ENCODE measurements at regions not wholly inside any gene's neighbourhood (a gene's known extent, or its start where the extent isn't known, plus 50 kb on each side); places are given as distances from the start of the nearest gene placed in this dataset.

DNA sequence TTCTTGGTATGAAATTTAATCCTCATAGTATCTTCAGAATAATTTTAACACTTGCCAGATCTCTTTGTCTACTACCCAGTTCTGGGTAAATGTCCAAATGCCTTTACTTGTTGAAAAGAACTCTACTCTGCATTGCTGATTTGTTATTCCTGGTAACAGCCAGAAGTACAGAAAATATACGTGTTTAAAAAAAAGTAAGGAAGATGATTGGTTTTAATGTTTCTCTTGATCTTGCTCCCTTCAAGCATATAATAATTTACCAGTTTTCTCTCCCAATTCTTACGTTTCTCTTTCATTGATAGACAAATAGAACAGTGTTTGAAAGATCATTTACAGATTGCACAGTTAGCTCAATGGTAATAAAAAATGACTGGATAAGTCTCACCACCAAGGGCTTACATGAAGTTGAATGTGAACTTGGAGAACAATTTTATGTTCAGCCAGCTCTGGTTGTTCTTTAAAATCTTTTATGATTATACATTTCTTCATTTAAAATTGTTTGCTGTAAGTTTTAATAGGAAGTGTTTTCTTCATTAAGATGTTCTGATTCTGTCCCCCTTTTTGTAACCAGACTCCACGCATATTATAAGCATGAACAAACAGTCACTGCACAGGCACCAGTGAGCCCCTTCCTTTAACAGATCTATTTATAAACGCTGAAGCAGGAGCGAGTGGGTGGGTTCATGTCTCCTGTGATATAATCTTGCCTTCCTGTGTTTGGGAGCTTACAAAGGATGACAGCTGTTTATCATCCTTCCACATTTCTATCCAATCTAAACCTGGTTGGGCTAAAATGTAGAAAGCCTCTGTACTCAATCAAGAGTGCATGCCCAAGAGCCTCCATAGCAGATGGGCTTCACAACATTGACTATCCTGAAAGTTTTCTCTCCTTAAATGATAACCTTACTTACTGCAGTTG, 299.5 kb downstream of the PRL start:
- TF ChIP-seq RAD21 (IDR thresholded peaks at IDR 0.05; ENCODE audit: low read depth) (no peak), FOXM1 (IDR thresholded peaks at IDR 0.05; ENCODE audit: borderline replicate concordance, low read depth) (no peak), EP300 (IDR thresholded peaks at IDR 0.05; ENCODE audit: borderline replicate concordance) (no peak), CREB1 (IDR thresholded peaks at IDR 0.05; ENCODE audit: low read depth) (no peak), NFIC (IDR thresholded peaks at IDR 0.05) (no peak), EGR1 (IDR thresholded peaks at IDR 0.05) (no peak), YY1 (IDR thresholded peaks at IDR 0.05; ENCODE audit: low read depth) (no peak)
- TF ChIP-seq, protein P1, sequence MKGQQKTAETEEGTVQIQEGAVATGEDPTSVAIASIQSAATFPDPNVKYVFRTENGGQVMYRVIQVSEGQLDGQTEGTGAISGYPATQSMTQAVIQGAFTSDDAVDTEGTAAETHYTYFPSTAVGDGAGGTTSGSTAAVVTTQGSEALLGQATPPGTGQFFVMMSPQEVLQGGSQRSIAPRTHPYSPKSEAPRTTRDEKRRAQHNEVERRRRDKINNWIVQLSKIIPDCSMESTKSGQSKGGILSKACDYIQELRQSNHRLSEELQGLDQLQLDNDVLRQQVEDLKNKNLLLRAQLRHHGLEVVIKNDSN (IDR thresholded peaks at IDR 0.05), result no peak
- TF ChIP-seq, protein P2, sequence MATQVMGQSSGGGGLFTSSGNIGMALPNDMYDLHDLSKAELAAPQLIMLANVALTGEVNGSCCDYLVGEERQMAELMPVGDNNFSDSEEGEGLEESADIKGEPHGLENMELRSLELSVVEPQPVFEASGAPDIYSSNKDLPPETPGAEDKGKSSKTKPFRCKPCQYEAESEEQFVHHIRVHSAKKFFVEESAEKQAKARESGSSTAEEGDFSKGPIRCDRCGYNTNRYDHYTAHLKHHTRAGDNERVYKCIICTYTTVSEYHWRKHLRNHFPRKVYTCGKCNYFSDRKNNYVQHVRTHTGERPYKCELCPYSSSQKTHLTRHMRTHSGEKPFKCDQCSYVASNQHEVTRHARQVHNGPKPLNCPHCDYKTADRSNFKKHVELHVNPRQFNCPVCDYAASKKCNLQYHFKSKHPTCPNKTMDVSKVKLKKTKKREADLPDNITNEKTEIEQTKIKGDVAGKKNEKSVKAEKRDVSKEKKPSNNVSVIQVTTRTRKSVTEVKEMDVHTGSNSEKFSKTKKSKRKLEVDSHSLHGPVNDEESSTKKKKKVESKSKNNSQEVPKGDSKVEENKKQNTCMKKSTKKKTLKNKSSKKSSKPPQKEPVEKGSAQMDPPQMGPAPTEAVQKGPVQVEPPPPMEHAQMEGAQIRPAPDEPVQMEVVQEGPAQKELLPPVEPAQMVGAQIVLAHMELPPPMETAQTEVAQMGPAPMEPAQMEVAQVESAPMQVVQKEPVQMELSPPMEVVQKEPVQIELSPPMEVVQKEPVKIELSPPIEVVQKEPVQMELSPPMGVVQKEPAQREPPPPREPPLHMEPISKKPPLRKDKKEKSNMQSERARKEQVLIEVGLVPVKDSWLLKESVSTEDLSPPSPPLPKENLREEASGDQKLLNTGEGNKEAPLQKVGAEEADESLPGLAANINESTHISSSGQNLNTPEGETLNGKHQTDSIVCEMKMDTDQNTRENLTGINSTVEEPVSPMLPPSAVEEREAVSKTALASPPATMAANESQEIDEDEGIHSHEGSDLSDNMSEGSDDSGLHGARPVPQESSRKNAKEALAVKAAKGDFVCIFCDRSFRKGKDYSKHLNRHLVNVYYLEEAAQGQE (IDR thresholded peaks at IDR 0.05; ENCODE audit: low read depth), result no peak
- TF ChIP-seq, protein P3, sequence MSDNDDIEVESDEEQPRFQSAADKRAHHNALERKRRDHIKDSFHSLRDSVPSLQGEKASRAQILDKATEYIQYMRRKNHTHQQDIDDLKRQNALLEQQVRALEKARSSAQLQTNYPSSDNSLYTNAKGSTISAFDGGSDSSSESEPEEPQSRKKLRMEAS (IDR thresholded peaks at IDR 0.05), result no peak

DNA sequence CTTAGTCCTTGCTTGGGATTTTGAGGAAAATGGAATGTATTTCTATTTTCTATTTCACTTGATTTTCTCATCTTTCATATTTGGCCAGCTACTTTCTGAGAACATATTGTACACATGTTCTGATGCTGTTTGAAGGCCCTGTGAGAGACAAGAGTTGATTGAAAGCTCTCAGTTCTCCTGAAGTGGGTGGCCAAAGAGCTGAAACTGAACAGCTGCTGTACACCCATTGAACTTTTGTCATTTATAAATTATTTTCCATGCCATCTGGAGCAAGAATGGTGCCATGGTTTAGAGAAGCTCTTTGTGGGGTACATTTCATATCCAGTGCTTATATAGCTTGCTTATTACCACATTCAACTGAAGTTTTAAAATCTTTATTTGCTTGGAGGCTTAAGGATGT, 298.3 kb downstream of the PRL start:
- TF ChIP-seq TAF1 (IDR thresholded peaks at IDR 0.05; ENCODE audit: low read depth) (no peak), FOXM1 (IDR thresholded peaks at IDR 0.05; ENCODE audit: borderline replicate concordance, low read depth) (no peak), EGR1 (IDR thresholded peaks at IDR 0.05) (no peak), TCF12 (IDR thresholded peaks at IDR 0.05; ENCODE audit: low read depth) (no peak), RAD21 (IDR thresholded peaks at IDR 0.05; ENCODE audit: low read depth) (no peak), ZBTB7A (IDR thresholded peaks at IDR 0.05; ENCODE audit: low read depth) (no peak), CEBPB (IDR thresholded peaks at IDR 0.05) (no peak), EP300 (IDR thresholded peaks at IDR 0.05; ENCODE audit: borderline replicate concordance) (no peak), CREB1 (IDR thresholded peaks at IDR 0.05; ENCODE audit: low read depth) (no peak), NFIC (IDR thresholded peaks at IDR 0.05) (no peak), YY1 (IDR thresholded peaks at IDR 0.05; ENCODE audit: low read depth) (no peak), TEAD4 (IDR thresholded peaks at IDR 0.05) (no peak)
- TF ChIP-seq, protein P3 (IDR thresholded peaks at IDR 0.05), result no peak
- TF ChIP-seq, protein P2 (IDR thresholded peaks at IDR 0.05; ENCODE audit: low read depth), result no peak
- TF ChIP-seq, protein P1 (IDR thresholded peaks at IDR 0.05), result no peak

DNA sequence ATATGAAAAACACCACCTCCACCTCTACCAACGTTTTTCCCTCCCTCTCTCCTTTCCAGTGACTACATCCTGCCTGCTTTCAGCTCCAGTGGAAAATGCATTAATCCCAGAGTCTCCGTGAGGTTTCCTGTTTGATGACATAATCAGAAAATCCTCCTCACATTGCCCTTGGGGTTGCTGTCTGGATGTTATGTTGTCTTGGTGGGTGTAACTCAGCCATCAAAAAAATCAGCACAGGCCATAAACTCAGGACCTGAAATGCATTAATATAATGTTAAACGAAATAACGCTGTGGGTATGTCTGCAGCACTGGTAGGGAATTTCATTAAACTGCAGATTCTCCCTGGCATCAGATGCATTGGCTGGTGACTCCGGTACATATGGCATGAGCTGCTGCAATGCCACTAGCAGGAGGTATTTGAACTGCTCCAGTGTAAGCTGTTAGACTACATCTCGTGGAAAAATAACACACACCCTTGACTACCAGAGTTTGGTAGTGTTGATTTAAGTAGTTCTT, 297.8 kb downstream of the PRL start:
- TF ChIP-seq EP300 (IDR thresholded peaks at IDR 0.05; ENCODE audit: borderline replicate concordance), result no peak
- no peak for TF ChIP-seq FOXM1 (IDR thresholded peaks at IDR 0.05; ENCODE audit: borderline replicate concordance, low read depth)
- no peak for TF ChIP-seq CEBPB (IDR thresholded peaks at IDR 0.05)
- TF ChIP-seq TCF12 (IDR thresholded peaks at IDR 0.05; ENCODE audit: low read depth), result no peak
- TF ChIP-seq TEAD4 (IDR thresholded peaks at IDR 0.05), result no peak
- TF ChIP-seq RAD21 (IDR thresholded peaks at IDR 0.05; ENCODE audit: low read depth), result no peak

DNA sequence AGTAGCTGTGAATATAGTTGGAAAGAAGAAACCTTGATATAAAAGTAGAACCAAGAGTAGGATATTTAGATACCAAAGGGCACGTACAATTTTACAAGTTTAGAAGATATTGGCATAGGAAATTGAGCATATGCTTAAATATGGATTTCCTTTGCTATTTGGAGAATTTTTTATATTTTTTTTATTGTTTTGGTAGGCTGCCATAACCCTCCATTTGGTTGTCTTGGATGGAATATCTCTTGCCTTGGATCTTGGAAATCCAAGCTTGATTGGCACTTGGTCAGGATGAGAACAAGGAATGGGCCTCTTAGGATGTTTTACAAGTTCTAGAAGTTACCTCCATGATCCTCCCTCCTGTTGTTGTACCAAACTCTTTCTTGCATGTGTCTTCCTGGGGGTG, 297.1 kb downstream of the PRL start:
- TF ChIP-seq, protein P1 (IDR thresholded peaks at IDR 0.05), result no peak
- no peak for TF ChIP-seq ZBTB7A (IDR thresholded peaks at IDR 0.05; ENCODE audit: low read depth)
- no peak for TF ChIP-seq NFIC (IDR thresholded peaks at IDR 0.05)
- TF ChIP-seq, protein P2 (IDR thresholded peaks at IDR 0.05; ENCODE audit: low read depth), result no peak
- no peak for TF ChIP-seq TEAD4 (IDR thresholded peaks at IDR 0.05)
- TF ChIP-seq EGR1 (IDR thresholded peaks at IDR 0.05), result no peak
- TF ChIP-seq, protein P3 (IDR thresholded peaks at IDR 0.05), result no peak
- TF ChIP-seq TAF1 (IDR thresholded peaks at IDR 0.05; ENCODE audit: low read depth), result no peak
- TF ChIP-seq EP300 (IDR thresholded peaks at IDR 0.05; ENCODE audit: borderline replicate concordance), result no peak
- TF ChIP-seq YY1 (IDR thresholded peaks at IDR 0.05; ENCODE audit: low read depth), result no peak
- no peak for TF ChIP-seq CREB1 (IDR thresholded peaks at IDR 0.05; ENCODE audit: low read depth)
- TF ChIP-seq CEBPB (IDR thresholded peaks at IDR 0.05), result no peak
- TF ChIP-seq TCF12 (IDR thresholded peaks at IDR 0.05; ENCODE audit: low read depth), result no peak
